Nephron (organoid): ENCODE measurements at regions not wholly inside any gene's neighbourhood (a gene's known extent, or its start where the extent isn't known, plus 50 kb on each side); places are given as distances from the start of the nearest gene placed in this dataset.

ENCODE experiments used
- H3K27ac Mint-ChIP-seq, 3 experiments: 2 replicates each; pipeline ENCODE4 v1.8.0; 2020; ENCODE audit warnings: mixed read lengths in 3 of 3, mild to moderate bottlenecking in 2 of 3, moderate library complexity in 1 of 3
- H3K27me3 Mint-ChIP-seq: 2 replicates; pipeline ENCODE4 v1.8.0; 2021; ENCODE audit warnings: low read depth, mild to moderate bottlenecking, moderate library complexity, mixed read lengths
- H3K36me3 Mint-ChIP-seq: 2 replicates; pipeline ENCODE4 v1.8.0; 2020; ENCODE audit warnings: low read depth, mixed read lengths
- H3K4me1 Mint-ChIP-seq: 2 replicates; pipeline ENCODE4 v1.8.0; 2020; ENCODE audit warnings: mixed read lengths
- H3K4me3 Mint-ChIP-seq, 3 experiments: 2 replicates each; pipeline ENCODE4 v1.8.0; 2020; ENCODE audit warnings: mild to moderate bottlenecking in 3 of 3, mixed read lengths in 3 of 3, moderate library complexity in 2 of 3
- H3K9me3 Mint-ChIP-seq: 2 replicates; pipeline ENCODE4 v1.8.0; 2020; ENCODE audit warnings: mixed read lengths
- CTCF ChIP-seq, 3 experiments: fragments of 200-600 bp; sonication (generic); IDR thresholded peaks; one replicate each; pipeline ENCODE4 v1.5.0; 2021; ENCODE audit warnings: antibody characterized with exemption in 3 of 3; ENCODE audit not compliant: unreplicated experiment in 3 of 3

DNA sequence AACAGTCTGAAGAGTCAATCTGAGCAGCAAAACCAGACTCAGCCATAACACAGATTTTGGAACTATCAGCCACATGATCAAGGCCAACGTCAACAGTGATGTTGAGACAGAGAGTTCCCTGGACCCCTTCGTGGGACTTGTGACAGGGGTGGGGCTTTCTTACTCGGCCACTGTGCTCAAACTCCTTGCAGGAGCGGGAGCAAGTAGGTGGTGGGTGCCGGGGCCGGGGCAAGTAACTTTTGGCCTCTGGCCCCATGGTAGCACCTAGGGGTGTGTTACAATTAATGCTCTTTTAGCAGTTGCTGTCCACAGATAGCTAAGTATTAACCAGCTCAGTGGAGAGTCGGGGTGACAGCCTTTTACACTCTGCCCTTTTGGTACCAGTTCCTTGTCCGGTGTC lies 384.4 kb downstream of the NUAK1 start:
- peaks cover 3% of the 10 kb centered on the region for H3K9me3 Mint-ChIP-seq
- peaks cover 4% of the 10 kb centered on the region for H3K27me3 Mint-ChIP-seq
- H3K27ac Mint-ChIP-seq = no peak overlapping the region
- no peak for TF ChIP-seq CTCF (IDR thresholded peaks at IDR 0.05; ENCODE audit: unreplicated experiment in 3 of 3)
- H3K4me1 Mint-ChIP-seq = peaks cover 5% of the 10 kb centered on the region
- no peaks in the 10 kb centered on the region for H3K36me3 Mint-ChIP-seq
- H3K4me3 Mint-ChIP-seq = no peak overlapping the region

- Mint-ChIP-seq H3K4me3 (no peak overlapping the region), H3K9me3 (peaks cover 3% of the 10 kb centered on the region), H3K27me3 (peaks cover 4% of the 10 kb centered on the region), H3K36me3 (no peaks in the 10 kb centered on the region), H3K27ac (no peak overlapping the region), H3K4me1 (peaks cover 10% of the 10 kb centered on the region)
- TF ChIP-seq CTCF (IDR thresholded peaks at IDR 0.05; ENCODE audit: unreplicated experiment in 3 of 3) = no peak
Observed at GRCh38 chr12:105756961-105757360, 381.8 kb downstream of the NUAK1 start.

DNA sequence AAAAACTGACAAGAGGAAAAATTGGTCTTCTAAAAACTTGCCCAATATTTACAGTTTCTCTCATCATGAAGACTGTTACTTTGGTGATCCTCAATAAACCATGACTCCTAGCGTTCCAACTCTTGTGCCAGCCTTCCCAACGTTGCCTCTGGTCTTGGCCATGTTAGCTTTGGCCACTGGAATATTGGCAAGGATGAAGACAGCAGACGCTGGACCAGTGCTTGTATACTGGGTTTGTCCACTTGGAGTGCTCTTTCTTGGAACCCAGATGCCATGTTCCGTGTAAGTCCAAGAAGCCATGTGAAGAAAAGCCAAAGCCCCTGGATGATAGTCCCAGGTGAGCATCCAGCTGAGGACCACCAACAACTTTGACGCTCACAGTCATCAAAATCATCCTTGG lies 379.6 kb downstream of the NUAK1 start:
- TF ChIP-seq CTCF (IDR thresholded peaks at IDR 0.05; ENCODE audit: unreplicated experiment in 3 of 3) = no peak

GRCh38 chr12:105761075-105761474 lies 377.7 kb downstream of the NUAK1 start:
- no peaks in the 10 kb centered on the region for H3K9me3 Mint-ChIP-seq
- peak overlapping the region in 1 of 3 experiments; percentile 10 for H3K27ac Mint-ChIP-seq
- no peaks in the 10 kb centered on the region for H3K27me3 Mint-ChIP-seq
- H3K36me3 Mint-ChIP-seq = no peaks in the 10 kb centered on the region
- no peak for TF ChIP-seq CTCF (IDR thresholded peaks at IDR 0.05; ENCODE audit: unreplicated experiment in 3 of 3)
- peaks cover 17% of the 10 kb centered on the region for H3K4me1 Mint-ChIP-seq
- no peak overlapping the region for H3K4me3 Mint-ChIP-seq

More for the DNA sequence above, 379.6 kb downstream of the NUAK1 start:
- H3K4me1 Mint-ChIP-seq = peaks cover 10% of the 10 kb centered on the region
- no peak overlapping the region for H3K4me3 Mint-ChIP-seq
- H3K27me3 Mint-ChIP-seq = peaks cover 4% of the 10 kb centered on the region
- H3K27ac Mint-ChIP-seq = no peak overlapping the region
- H3K9me3 Mint-ChIP-seq = peaks cover 3% of the 10 kb centered on the region
- no peaks in the 10 kb centered on the region for H3K36me3 Mint-ChIP-seq

DNA sequence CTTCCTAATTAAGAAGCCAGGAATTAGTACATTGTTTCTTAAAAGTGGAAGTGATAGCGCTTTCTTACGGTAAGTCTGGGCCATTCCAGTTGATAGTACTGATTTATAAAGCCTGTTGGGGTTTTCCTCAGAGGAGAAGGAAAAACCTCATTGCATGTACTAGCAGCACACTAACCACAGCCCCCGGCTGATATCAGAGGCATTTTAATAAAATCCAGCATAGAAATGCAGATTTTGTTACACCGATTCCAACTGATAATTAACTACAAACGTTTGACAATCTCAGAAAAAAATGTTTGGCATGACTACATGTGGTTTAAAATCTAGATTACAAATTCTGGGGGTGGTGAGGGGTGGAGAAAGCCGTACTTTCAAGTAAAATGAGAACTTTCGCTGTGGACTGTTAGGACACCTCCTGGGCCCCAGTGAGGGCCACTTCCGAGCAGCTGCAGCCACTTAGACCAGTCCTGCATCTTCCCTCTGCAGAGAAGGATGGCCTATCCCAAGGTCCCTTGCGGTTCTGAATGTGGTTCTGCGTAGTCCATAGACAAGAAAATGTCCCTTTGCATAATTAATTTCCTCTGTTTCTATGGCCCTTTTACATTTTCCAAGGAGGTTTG lies 374.4 kb downstream of the NUAK1 start:
- H3K4me1 Mint-ChIP-seq = peaks cover 22% of the 10 kb centered on the region
- H3K4me3 Mint-ChIP-seq = no peak overlapping the region
- H3K36me3 Mint-ChIP-seq = no peaks in the 10 kb centered on the region
- no peak for TF ChIP-seq CTCF (IDR thresholded peaks at IDR 0.05; ENCODE audit: unreplicated experiment in 3 of 3)
- no peaks in the 10 kb centered on the region for H3K27me3 Mint-ChIP-seq
- H3K9me3 Mint-ChIP-seq = no peaks in the 10 kb centered on the region
- H3K27ac Mint-ChIP-seq = peak overlapping the region in 1 of 3 experiments; percentile 27
